Aorta (tissue), 5 donors: ENCODE measurements at regions not wholly inside any gene's neighbourhood (a gene's known extent, or its start where the extent isn't known, plus 50 kb on each side); places are given as distances from the start of the nearest gene placed in this dataset.

Source experiments
- ATAC-seq: fragments of 200-7000 bp; cut with Tn5 transposase; one replicate; pipeline ENCODE4 v1.9.1; 2022; ENCODE audit warnings: moderate library complexity; ENCODE audit not compliant: low FRiP score
- DNase-seq, 2 donors: peaks; one replicate each; pipeline ENCODE4 v3.0.0-alpha.2; 2020
- H3K27ac ChIP-seq, 2 donors: one replicate each; pipeline ENCODE4 v1.5.1; 2013; ENCODE audit warnings: low read length in 2 of 2, mild to moderate bottlenecking in 2 of 2, moderate library complexity in 2 of 2, control low read depth in 1 of 2, inconsistent platforms in 1 of 2, low read depth in 1 of 2
- H3K27me3 ChIP-seq, 2 donors: one replicate each; pipeline ENCODE4 v1.6.1; 2013; ENCODE audit warnings: control low read depth in 1 of 2, low read length in 1 of 2, mild to moderate bottlenecking in 1 of 2, moderate library complexity in 1 of 2; ENCODE audit not compliant: insufficient read depth in 2 of 2, control insufficient read depth in 1 of 2
- H3K36me3 ChIP-seq, 2 donors: one replicate each; pipeline ENCODE4 v1.6.1; 2013; ENCODE audit warnings: control low read depth in 1 of 2, low read length in 1 of 2, mild to moderate bottlenecking in 1 of 2; ENCODE audit not compliant: insufficient read depth in 2 of 2, control insufficient read depth in 1 of 2
- H3K4me1 ChIP-seq, 2 donors: one replicate each; pipeline ENCODE4 v1.6.1; 2013; ENCODE audit warnings: low read length in 2 of 2, control low read depth in 1 of 2, mild to moderate bottlenecking in 1 of 2, moderate library complexity in 1 of 2; ENCODE audit not compliant: insufficient read depth in 2 of 2, control insufficient read depth in 1 of 2
- H3K4me3 ChIP-seq, 2 donors: one replicate each; pipeline ENCODE4 v1.5.1; 2013; ENCODE audit warnings: low read length in 2 of 2, control low read depth in 1 of 2, mild to moderate bottlenecking in 1 of 2
- H3K9me3 ChIP-seq: one replicate; pipeline ENCODE4 v1.6.1; 2013; ENCODE audit warnings: mild to moderate bottlenecking, low read length; ENCODE audit not compliant: control insufficient read depth
- WGBS, 2 donors: extraction: QIAGEN DNeasy Blood & Tissue Kit; methylation state at CpG; one replicate each; pipeline ENCODE4 v1.1.7; 2013; 5-methylcytosine and 5-hydroxymethylcytosine counted together
- intact Hi-C, 2 donors: fragments of 100-400 bp; cut with DNase I; formaldehyde crosslinking; loops; one replicate each; pipeline versions ENCODE4 v1.14.2 to v1.15.0; 2022
- donor health status: healthy with polysubstance abuse.
- donor health status: Bipolar disorder and iron deficiency.
- donor health status: DM: no; HTN: no; CAD: no.
- donor health status: DM: no; HTN: no; CAD: no.
- donor health status: DM: yes; HTN: yes; CAD: no.

DNA sequence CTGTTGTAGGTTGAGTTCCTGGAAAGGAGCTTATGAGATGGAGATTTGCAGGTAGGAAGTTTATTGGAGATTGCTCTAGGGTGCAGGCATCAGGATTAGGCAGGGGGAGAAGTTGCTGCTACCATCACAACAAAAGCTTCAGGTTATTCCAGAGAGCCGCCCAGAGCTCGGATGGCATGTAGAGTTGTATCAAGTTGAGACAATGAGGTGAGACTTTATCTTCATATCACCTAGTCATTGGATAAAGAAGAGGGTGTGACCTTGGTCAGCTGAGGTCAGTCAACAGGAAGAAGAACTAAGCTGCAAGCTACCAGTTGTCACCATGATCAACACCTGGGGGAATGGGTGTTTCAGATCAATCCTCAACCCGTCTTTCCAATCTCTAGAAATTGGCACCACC, 342.0 kb downstream of the RFC3 start:
- peak overlapping the region; percentile 12 to 80 for H3K27ac ChIP-seq
- 97 to 99% methylated on average over 3 of the region's 3 CpGs for WGBS, 2 donors
- ATAC-seq: no peak
- H3K27me3 ChIP-seq: no peaks in the 10 kb centered on the region
- no peak overlapping the region for H3K4me3 ChIP-seq
- peaks cover 3% of the 10 kb centered on the region in 2 donors for H3K4me1 ChIP-seq
- no peaks in the 10 kb centered on the region for H3K9me3 ChIP-seq
- no peaks in the 10 kb centered on the region for H3K36me3 ChIP-seq
- no peak for DNase-seq
- intact Hi-C loops: loop anchor here in 1 of 2 donors (5.0 kb wide), 1 partner anchor 43 kb away; no protein-coding TSS in a partner anchor

DNA sequence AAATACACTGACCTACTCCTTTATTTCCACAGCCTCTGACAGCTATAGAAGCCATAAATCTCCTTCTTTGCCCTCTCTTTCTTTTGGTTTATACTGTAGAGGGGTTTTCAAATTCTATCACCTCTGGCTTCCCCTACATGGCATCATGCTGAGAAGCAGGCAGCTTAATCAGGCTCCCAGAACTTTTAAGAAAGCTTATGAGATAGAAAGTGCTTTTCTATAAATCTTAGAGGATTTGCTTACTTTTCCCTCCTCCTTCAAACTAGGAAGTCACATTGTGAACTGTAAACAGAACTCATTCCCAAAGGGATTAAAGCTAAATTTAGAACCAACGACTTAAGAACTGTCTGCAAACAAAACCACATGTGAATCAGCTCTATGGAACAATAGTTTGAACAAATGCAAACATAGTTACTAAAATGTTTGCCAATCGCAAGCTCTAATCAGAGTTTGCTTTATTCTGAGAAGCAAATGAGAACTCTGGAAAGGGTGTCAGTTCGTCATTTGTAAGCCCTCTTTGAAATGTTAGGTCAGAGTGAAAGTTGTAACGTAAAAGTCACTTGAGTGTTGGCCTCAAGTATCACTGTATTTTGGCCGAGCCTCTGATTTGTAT, 344.1 kb downstream of the RFC3 start:
- ATAC-seq (peak; percentile 47), DNase-seq (no peak)
- 3 to 4% methylated on average over 5 of the region's 5 CpGs for WGBS, 2 donors
- Histone ChIP-seq H3K27me3 (no peaks in the 10 kb centered on the region), H3K9me3 (no peaks in the 10 kb centered on the region), H3K36me3 (peaks cover 0 to 3% of the 10 kb centered on the region in 2 donors), H3K4me1 (peaks cover 3 to 5% of the 10 kb centered on the region in 2 donors), H3K27ac (peak overlapping the region; percentile 89 to 99), H3K4me3 (no peak overlapping the region)
- intact Hi-C loops: no loop called here

DNA sequence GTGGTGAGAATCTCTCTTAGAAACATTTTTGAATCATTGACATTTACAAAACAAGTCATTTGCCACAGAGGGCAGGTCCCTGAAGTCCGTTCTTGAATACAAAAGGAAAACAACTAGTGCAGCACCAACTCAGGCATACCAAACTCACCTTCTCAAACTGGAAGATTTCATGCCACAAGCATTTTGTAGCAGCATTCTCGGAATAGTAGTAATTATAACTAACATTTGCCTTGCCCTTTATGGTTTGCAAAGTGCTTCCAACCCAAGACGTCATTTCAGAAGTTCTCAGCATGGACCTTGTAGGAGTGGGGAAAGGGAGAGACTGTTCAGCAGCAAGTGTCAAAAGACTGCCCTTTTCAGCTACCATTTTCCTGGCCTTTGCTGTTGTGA, 344.6 kb downstream of the RFC3 start:
- no peak overlapping the region for H3K4me3 ChIP-seq
- H3K9me3 ChIP-seq: no peaks in the 10 kb centered on the region
- ATAC-seq (peak; percentile 72), DNase-seq (no peak)
- no peaks in the 10 kb centered on the region for H3K27me3 ChIP-seq
- 2 to 8% methylated on average over 3 of the region's 3 CpGs for WGBS, 2 donors
- intact Hi-C loops: no loop called here
- peaks cover 3 to 5% of the 10 kb centered on the region in 2 donors for H3K4me1 ChIP-seq
- H3K36me3 ChIP-seq: peaks cover 0 to 3% of the 10 kb centered on the region in 2 donors
- peak overlapping the region; percentile 89 to 99 for H3K27ac ChIP-seq

DNA sequence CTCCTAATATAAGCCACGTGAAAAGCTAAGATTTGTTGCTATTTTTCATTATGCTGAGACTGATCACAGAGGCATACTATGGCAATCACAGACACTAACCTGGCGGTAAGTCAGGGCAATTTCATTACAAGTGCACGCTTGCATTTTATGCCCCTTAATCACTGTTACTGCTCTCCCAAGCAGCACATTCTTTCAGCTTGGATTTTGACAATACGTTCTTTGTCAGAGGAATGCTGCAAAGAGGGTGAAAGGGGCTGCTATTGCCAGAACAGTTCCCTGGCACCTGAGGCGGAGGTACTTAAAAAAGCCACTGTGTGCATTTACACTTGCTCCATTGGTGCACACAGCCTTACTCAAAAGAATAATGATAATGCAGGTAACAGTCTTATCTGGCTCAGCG, 346.6 kb downstream of the RFC3 start:
- DNase-seq (no peak), ATAC-seq (no peak)
- Histone ChIP-seq H3K9me3 (no peaks in the 10 kb centered on the region), H3K4me3 (no peak overlapping the region), H3K4me1 (peaks cover 3 to 5% of the 10 kb centered on the region in 2 donors), H3K36me3 (peaks cover 0 to 3% of the 10 kb centered on the region in 2 donors), H3K27ac (peak overlapping the region; percentile 4 to 97), H3K27me3 (no peaks in the 10 kb centered on the region)
- 37 to 56% methylated on average over 6 of the region's 6 CpGs for WGBS, 2 donors
- intact Hi-C loops: no loop called here

DNA sequence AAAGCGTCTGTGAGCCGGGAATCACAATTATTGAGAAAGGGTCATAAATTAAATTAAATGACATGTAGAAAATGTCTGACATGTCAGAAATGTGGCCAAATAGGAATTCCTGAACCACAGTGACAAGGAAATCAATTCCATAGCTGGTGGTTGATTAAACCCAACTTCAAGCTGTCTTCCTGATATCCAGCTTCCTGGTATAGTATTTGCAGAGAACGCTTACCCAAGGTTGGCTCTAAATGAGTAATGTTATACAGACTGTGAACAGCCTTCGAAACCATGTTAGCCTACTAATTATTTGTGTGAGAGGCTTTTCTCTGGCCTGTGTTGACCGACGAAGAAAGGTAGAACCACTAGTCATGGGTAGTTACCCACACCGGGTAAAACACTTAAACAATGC, 347.2 kb downstream of the RFC3 start:
- 91 to 97% methylated on average over 7 of the region's 7 CpGs for WGBS, 2 donors
- Histone ChIP-seq H3K27ac (peak overlapping the region in 1 of 2 donors; percentile 28), H3K27me3 (no peaks in the 10 kb centered on the region), H3K4me1 (peaks cover 3 to 5% of the 10 kb centered on the region in 2 donors), H3K36me3 (peaks cover 0 to 3% of the 10 kb centered on the region in 2 donors), H3K9me3 (no peaks in the 10 kb centered on the region), H3K4me3 (no peak overlapping the region)
- DNase-seq: no peak
- intact Hi-C loops: no loop called here
- no peak for ATAC-seq

DNA sequence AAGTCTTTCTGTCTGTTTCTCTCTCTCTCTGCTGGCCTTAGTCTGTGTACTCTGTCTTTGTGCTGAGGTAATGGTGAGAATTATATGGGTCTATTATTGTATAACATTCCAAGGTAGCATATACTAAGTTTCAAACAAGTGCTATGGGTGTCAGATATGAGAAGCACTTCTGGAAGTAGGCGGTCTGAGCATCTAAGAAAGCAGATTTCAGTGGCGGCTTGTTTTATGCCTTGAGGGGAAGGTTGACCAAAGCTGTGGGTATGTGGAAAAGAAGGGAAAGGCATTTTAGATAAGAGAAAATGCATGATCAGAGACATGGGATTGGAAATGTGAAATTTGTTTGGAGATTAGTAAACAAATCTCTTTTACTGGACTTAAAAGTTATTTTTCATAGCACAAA, 348.5 kb downstream of the RFC3 start:
- 89 to 93% methylated on average over 2 of the region's 2 CpGs for WGBS, 2 donors
- Histone ChIP-seq H3K36me3 (peaks cover 0 to 3% of the 10 kb centered on the region in 2 donors), H3K9me3 (no peaks in the 10 kb centered on the region), H3K4me3 (no peak overlapping the region), H3K4me1 (peaks cover 3 to 4% of the 10 kb centered on the region in 2 donors), H3K27ac (no peak overlapping the region), H3K27me3 (no peaks in the 10 kb centered on the region)
- intact Hi-C loops: no loop called here
- no peak for DNase-seq
- no peak for ATAC-seq

DNA sequence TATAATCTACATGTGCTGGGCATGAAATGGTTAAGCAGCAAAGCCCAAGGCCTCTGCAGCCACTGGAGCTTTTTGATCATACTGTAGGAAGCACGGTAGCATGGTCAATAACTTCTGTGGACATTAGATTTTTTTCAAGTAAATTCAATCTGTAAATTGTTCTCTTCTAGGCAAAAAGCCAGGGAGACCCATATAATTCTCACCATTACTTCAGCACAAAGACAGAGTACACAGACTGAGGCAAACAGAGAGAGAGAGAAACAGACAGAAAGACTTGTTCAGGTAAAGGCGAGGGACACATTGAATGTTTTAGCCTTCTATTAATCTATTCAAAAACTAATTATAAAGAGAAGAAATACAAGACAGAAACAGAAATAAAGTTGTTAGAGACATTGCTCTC, 349.4 kb downstream of the RFC3 start:
- Histone ChIP-seq H3K4me3 (no peak overlapping the region), H3K4me1 (peaks cover 3 to 4% of the 10 kb centered on the region in 2 donors), H3K27ac (no peak overlapping the region), H3K27me3 (no peaks in the 10 kb centered on the region), H3K36me3 (peaks cover 0 to 3% of the 10 kb centered on the region in 2 donors), H3K9me3 (no peaks in the 10 kb centered on the region)
- 74 to 77% methylated on average over 2 of the region's 2 CpGs for WGBS, 2 donors
- intact Hi-C loops: no loop called here
- no peak for DNase-seq
- ATAC-seq: no peak

DNA sequence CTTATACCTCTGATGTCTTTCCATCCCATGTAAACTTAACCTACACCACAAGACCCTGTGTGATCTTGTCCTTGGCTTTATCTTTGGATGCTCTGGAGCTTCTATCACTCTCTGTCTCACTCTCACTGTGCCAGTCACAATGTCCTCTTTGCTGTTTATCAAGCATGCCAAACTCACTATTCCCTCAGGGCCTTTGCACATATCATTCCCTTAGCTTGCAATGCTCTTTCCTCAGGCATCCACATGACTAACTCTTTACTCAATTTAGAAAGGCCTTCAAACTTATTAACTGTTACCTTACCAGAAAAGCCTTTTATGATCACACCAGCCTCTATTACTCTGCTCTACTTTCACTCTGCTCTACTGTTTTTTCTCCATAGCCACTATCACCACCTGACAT, 354.1 kb downstream of the RFC3 start:
- H3K27me3 ChIP-seq: no peaks in the 10 kb centered on the region
- intact Hi-C loops: loop anchor here in 1 of 2 donors (5.0 kb wide), 1 partner anchor 35 kb away; no protein-coding TSS in a partner anchor

DNA sequence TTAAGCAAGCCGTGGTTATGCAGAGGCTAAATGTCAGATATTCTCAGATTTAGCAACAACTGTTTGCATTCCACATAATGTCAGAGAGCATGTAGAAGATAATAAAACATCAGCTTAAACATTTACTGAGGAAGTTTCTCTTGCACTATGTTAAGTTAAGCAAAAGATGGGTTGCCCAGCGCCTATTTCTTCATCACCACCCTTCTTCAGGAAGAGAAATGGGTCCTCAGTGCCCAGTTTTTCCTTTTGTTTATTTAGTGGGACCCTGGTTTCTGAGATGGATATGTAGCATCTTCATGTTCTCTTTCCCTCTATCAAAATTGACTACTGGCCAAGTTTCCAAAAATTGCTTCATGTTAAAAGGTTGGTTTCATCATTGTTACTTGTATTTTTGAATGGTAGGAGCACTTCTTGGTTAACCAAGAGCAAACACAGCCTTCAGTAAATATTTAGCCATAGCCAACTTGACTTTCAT, 356.8 kb downstream of the RFC3 start:
- intact Hi-C loops: loop anchor here in 1 of 2 donors (5.0 kb wide), 1 partner anchor 33 kb away; no protein-coding TSS in a partner anchor
- no peak overlapping the region for H3K27ac ChIP-seq
- peaks cover 2 to 6% of the 10 kb centered on the region in 2 donors for H3K4me1 ChIP-seq
- DNase-seq: no peak
- H3K9me3 ChIP-seq: no peaks in the 10 kb centered on the region
- H3K27me3 ChIP-seq: no peaks in the 10 kb centered on the region
- 89 to 95% methylated on average over 2 of the region's 2 CpGs for WGBS, 2 donors
- no peaks in the 10 kb centered on the region for H3K36me3 ChIP-seq
- no peak overlapping the region for H3K4me3 ChIP-seq
- ATAC-seq: no peak

More for the DNA sequence above, 354.1 kb downstream of the RFC3 start:
- DNase-seq: no peak
- H3K9me3 ChIP-seq: no peaks in the 10 kb centered on the region
- no peaks in the 10 kb centered on the region for H3K4me1 ChIP-seq
- no peak overlapping the region for H3K4me3 ChIP-seq
- ATAC-seq: no peak
- no peaks in the 10 kb centered on the region for H3K36me3 ChIP-seq
- no peak overlapping the region for H3K27ac ChIP-seq
